HG02885 (cell line): ENCODE measurements at regions not wholly inside any gene's neighbourhood (a gene's known extent, or its start where the extent isn't known, plus 50 kb on each side); places are given as distances from the start of the nearest gene placed in this dataset.
"Not testable (repeated sequence)": the region's sequence is repeated elsewhere in the genome, so short reads cannot be mapped to it uniquely, and the experiment has no call there.

Experiments used
- ATAC-seq: cut with Tn5 transposase; IDR thresholded peaks from one replicate; pipeline ENCODE4 v1.9.1; 2021; ENCODE audit warnings: mild to moderate bottlenecking; ENCODE audit not compliant: unreplicated experiment, poor library complexity

DNA sequence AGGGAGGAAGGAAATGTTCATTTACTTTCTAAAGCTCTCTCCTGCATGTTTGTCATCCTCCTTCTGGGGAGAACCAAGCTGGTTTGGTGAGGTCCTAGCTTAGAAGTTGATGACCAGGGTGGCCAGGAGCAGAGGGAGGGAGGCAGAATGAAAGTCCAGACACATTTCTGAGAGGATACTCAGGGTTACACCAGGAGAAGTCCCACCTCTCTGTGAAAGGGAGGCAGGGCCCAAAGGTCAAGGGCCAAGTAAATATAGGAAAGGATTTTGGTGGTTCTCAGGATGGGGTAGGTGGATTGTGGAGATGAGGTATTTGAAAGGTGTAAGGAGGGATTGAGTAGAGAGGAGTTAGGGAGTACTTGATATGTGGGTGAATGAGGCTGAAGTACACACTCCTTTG lies 58.0 kb upstream of the FBXO11 start:
- ATAC-seq = no peak

DNA sequence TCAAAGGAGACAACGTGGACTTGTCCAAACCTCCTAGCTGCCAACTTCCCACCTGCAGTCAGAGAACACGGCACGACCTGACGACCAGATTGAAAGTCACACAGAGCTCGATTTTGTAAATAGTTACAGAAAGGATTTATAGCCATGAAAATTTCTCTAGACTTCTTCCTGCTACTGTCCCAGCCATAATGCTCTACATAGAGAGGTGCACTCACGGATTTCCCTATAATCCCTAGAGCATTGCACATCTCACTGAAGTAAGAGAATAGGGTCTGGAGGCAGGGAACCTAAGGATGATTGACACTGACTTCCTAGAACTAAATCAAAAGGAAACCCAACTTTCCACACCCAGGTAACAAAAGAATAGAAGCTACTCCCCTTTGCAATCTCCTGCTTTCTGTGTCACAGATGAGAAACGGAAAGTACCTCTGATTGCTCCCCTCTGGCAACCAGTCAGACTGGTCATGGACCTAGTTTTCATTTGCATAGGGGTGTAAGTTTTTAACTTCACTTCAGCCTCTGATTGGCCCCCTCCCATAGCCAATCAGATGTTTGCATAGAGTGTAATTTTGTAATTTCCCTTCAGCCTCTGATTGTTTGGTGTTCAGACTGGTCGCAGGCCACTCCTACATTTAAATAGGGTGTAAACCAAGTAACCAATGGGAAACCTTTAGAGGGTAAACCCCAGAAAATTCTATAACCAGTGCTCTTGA lies 58.6 kb upstream of the FBXO11 start:
- no peak for ATAC-seq

DNA sequence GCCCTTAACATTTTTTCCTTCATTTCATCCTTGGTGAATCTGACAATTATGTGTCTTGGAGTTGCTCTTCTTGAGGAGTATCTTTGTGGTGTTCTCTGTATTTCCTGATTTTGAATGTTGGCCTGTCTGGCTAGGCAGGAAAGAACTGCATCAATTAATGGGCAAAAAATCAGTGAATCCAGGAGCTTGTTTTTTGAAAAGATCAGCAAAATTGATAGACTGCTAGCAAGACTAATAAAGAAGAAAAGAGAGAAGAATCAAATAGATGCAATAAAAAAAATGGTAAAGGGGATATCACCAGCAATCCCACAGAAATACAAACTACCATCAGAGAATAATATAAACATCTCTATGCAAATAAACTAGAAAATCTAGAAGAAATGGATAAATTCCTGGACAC lies 70.4 kb upstream of the FBXO11 start:
- ATAC-seq = not testable (repeated sequence)

DNA sequence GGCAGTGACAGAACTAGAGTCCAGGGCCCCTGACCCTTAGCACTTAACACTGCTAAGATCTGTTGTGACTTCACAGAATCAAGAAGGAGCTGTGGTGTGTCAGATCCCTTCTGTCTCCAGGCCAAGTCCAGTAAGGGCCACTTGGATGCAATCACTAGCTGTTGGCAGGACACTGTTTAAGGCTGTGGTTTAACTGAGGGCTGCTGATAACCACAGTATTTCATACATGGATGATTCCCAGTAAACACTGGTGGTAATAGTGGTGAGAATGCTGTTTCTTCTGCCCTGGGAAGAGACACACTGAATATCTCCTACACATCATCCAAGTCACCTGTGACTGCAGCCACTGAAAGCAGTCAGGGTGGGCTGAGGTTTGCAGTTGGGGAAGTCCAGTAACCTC lies 77.7 kb upstream of the FBXO11 start:
- ATAC-seq = no peak

DNA sequence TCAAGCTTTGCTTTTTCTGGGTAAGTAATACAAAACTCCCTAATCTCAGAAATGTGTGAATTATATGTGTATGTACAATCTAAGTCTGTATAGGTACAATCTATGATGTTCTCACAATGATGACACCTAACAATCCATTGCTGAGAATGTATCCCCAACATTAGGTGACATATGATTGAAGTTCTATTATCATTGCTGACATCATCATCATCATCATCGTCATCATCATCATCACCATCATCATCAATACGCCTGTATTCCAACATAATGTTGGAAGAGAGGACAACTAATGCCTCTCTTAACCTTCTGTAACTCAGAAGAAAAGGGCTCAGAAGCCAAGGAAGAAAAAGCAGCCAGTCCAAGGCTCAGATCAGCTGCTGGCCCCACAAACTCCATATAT lies 84.2 kb upstream of the FBXO11 start:
- ATAC-seq = no peak

DNA sequence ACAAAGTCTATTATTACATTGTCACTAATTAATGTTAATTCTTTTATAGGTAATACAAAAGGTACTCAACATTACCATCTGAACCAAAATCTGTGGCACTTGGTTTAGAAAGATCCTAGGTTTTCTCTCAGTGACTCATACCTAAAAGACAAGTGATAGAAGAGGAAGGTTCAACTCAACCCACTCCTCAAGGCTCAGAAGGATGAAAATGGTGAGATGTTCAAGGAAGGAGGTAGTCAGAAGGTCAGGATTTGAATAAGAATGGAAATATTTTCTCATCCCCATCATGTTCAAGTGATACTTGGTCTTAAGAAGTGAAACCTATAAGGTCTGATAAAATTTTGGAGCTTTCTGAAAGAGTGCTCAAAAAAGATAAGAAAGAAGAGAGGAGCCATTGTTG lies 86.4 kb upstream of the FBXO11 start:
- no peak for ATAC-seq

DNA sequence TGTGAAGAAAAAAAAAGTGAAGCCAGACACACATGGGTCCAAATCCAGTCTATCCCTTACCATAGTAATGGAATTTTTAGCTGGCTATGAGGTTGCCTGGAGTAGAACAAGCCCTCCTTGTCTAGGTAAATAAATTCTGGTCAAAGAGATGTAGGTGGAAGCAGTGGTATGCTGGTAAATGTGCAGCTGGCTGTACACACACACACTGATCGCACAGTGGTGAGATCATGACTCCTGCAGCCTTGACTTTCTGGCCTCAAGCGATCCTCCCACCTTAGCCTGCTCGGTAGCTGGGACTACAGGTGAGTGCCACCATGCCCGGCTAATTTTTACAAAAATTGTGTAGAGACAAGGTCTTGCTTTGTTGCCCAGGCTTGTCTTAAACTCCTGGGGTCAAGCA lies 90.5 kb upstream of the FBXO11 start:
- no peak for ATAC-seq

DNA sequence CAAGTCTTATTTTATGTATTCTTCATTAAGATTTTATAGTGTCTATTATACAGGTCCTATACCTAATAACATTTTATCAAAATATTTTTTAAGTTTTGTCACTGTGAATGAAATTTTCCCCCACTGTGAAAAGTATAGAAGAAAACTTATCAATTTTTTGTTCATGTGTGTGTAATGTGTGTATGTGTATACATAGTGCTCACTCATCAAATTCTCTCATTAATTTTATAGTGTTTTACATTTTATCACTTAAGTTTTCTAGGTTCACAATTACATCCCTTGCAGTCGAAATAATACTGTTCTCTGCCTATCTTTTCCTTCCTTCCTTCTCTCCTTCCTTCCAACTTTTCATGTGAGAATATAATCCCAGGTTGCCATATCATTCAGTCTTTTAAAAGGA lies 93.2 kb upstream of the FBXO11 start:
- ATAC-seq = no peak

DNA sequence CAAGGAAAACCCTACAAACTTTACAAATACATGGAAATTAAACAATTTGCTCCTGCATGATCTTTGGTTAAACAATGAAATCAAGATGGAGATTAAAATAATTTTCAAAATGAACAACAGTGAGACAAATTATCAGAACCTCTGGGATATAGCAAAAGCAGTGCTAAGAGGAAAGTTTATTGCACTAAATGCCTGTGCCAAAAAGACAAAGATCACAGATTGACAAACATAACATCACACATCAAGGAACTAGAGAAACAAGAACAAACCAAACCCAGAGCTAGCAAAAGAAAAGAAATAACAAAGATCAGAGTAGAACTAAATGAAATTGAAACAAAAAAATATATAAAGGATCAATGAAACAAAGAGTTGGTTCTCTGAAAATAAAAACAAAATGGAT lies 95.2 kb upstream of the FBXO11 start:
- ATAC-seq = no peak

DNA sequence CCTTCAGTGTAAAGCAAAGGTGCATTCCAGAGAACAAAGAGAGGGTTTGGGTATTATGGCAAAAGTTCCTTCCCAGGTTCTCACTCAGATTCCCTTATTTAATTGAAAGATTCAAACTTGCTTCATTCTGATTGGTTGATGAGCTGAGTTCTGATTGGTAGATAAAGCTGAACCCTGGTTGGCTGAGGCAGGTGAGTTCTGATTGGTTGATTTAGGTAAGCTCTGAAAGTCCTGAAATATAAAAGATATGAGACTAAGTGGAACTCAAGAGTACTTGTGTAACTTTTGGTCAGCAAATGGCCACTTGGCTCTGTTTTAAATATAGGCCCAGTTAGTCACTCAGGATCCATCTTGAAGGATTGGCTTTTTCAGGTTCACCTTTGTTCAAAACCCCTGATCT lies 99.8 kb upstream of the FBXO11 start:
- ATAC-seq = no peak

DNA sequence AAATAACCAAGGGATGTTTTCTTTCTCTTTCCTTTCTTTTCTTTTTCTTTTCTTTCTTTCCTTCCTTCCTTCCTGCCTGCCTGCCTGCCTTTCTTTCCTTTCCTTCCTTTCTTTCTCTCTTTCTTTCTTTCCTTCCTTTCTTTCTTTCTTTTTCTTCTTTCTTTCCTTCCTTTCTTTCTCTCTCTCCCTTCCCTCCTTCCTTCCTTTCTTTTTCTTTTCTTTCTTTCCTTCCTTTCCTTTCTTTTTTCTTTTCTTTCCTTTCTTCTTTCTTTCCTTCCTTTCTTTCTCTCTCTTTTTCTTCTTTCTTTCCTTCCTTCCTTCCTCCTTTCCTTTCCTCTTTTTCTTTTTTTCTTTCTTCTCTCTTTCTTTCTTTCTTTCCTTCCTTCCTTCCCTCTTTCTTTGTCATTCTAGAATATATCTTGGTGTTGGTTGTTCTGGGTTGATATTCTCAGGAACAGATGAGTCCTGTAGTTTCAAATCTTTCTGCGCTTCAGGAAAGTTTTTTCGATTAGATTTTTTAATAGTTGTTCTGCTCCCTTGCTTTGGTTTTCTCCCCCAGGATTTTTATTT lies 101.5 kb upstream of the FBXO11 start:
- ATAC-seq = no peak

DNA sequence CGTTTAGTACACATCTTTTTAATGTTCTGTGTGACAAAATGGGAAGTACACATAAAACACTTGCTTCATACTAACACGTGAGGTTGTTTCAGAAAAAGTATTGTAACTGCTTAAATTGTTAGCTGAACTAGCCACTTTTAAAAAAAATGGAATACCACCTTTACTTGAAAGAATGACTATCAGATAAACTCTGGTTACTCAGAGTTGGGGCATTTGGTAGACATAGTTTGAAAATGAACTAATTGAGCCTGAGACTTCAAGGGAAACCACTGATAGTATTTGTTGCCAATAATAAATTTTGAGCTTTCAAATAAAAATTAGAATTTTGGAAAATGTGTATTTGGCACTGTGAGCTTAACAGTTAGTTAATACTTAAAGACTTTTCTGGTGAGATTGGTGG lies 103.0 kb upstream of the FBXO11 start:
- no peak for ATAC-seq

DNA sequence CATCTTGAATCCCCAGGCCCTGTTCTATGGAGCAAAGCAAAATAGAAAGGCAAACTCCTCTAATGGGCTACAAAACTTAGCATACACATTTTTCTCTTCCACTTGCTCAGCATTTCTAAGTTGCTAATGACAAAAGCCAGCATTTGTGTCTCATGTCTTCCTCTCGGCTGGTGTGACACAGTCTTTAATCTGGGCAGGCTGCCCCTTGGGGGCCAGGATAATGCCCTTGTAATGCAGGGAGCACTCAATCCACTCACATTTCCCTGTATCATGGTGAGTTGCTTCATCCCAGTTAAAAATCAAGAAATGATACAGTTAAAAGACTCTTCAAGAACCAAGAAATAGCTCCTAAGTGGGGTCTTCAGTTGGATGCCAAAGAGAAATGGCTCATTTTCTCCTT lies 109.1 kb upstream of the FBXO11 start:
- no peak for ATAC-seq

DNA sequence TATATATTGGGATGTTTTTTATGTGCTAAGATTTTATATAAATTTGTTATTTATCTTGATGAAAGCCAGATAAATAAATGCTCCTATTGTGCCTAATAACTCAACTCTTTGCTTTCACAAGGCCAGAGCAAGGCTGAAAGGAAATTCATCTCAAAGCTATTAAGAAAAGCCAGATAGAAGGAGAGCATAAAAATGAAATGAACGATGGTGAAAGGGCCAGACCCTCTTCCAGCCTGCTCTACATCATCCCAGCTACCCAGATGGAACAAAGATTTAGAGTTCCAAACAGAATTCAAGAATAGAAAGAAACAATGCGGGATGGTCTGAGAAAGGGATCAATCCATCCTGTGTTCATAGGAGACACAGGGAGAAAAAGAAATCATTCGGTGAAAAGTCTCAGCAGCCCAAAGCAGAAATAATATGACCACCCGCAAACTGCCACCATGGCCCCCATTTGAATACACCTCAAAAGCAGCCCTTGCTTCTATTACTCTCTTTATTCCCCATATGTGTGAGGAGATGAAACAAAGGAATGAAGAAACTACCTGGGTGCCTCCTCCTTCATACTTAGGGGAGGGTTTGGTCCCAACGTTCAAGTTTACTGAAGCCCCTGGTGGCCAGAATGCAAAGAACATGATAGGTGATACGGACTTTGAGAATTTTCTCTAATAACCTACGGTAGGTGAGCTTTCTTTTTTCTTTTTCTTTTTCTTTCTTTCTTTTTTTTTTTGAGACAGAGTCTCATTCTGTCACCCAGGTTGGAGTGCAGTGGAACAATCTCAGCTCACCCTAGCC lies 110.1 kb upstream of the FBXO11 start:
- no peak for ATAC-seq

DNA sequence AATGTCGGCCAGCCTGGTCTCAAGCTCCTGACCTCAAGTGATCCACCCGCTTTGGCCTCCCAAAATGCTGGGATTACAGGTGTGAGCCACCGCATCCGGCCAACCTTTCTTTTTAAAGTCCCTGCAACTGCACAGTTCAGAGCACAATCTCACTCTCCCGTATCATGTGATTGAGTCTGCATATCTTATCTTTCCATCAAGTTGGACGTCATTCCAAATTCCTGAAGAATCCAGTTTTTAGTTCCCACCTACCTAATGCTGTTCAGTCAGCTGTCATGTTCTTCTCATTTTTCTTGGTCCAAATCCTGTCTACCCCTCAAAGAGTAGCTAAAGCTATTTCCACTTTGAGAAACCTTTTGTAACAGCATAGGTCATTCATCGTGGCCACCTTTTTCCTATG lies 110.8 kb upstream of the FBXO11 start:
- no peak for ATAC-seq

DNA sequence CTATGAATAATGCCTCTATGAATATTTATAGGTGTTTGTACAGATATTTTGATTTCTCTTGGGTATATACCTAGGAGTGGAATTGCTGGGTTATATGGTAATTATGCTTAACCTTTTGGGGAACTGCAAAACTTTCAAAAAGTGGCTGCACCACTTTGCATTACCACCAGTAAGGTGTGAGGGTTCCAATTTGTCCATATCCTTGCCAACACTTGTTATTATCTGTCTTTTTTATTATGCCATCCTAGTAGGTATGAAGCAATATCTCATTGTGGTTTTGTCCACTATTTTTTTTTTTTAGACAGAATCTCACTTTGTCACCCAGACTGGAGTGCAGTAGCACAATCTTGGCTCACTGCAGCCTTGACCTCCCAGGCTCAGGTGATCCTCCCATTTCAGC lies 112.2 kb upstream of the FBXO11 start:
- no peak for ATAC-seq

DNA sequence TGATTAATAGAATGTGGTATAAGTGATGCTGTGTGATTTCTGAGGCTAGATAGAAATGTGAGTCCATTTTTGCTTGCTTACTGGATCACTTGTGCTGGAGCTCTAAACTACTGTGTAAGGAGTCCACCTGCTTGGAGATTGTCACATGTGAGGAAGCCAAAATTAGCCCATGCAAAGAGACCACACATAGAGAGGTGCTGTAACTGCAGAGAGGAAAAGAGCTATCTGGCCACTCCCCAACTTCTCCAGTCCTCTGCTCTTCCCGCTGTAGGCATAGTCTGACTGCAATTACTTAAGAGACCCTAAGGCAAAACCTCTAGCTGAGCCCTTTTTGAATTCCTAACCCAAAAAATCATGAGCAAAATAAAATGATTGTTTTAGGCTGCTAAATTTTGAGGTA lies 120.6 kb upstream of the FBXO11 start:
- no peak for ATAC-seq

DNA sequence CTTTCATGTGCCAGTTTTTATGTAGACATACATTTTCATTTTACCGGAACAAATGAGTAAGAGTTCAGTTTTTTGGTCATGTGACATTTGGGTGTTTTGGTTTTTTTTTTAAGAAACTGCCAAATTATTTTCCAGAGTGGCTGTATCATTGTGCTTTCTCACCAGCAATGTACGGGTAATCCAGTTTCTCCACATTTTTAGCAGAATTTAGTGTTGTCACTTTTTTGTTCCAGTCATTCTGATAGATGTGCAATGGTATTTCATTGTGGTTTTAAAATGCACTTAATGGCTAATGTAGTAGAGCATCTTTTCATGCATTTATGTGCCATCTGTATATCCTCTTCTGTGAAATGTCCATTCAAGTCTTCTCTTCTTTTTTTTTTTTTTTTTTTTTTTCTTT lies 126.5 kb upstream of the FBXO11 start:
- no peak for ATAC-seq

DNA sequence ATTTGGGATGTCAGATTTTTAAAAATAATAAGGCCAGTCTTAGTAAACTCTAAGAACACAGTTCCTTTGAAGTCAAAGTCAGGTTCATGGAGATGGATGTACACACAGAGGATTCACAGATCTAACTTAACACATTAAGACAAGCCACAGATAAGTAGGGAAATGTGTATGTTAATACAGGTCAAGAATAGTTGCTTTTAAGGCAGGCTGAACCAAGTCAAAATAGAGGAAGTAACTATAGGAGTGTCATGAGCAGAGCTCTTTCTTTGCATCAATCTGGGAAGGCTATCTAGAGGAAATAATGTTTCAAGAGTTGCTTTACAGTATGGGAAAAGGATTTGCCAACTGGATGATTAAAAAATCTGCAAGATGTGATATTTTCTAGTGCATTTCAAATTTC lies 128.0 kb upstream of the FBXO11 start:
- ATAC-seq = no peak

DNA sequence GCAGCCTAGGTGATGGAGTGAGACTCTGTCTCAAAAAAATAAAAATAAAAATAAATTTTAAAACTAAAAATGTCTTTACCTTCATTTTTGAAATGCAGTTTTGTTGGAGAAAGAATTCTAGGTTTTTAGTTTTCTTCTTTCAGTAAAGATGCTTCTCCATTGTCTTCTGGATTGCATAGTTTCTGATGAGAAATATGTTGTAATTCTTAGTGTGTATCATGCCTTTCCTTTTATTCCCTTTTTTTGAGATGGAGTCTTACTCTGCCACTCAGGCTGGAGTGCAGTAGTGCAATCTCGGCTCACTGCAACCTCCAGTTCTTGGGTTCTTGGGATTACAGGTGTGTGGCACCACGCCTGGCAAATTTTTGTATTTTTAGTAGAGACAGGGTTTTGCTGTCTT lies 130.0 kb upstream of the FBXO11 start:
- no peak for ATAC-seq

DNA sequence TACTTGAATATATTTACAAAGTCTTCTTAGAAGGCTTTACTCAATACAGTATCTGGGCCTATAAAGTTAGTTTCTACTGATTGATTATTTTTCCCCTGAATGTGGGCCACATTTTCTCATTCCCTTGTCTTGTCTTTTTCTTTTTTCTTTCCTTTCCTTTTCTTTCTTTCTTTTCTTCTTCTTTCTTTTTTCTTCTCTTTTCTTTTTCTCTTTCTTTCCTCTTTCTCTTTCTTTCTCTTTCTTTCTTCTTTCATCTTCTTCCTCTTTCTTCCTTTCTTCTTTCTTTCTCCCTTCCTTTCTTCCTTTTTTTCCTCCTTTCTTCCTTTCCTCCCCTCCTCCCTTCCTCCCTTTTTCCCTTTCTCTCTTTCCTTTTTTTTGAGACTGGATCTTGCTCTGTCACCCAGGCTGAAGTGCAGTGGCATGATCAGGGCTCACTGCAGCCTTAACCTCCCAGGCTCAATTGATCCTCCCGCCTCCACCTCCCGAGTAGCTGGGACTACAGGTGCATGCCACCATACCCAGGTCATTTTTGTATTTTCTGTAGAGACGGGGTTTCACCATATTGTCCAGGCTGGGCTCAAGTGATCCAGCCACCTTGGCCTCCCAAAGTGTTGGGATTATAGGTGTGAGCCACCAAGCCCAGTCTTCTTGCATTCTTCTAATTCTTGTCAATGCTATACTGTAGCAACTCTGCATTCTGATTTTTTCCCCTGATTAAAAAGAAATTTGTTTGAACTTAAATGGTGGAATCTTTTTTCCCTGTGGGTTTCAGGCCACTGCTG lies 133.1 kb upstream of the FBXO11 start:
- no peak for ATAC-seq
